Breast epithelium (tissue), 4 donors: ENCODE measurements at regions not wholly inside any gene's neighbourhood (a gene's known extent, or its start where the extent isn't known, plus 50 kb on each side); places are given as distances from the start of the nearest gene placed in this dataset.

Source experiments
- DNase-seq, 2 donors: peaks; one replicate each; pipeline ENCODE4 v3.0.0-alpha.2; 2019; ENCODE audit warnings: low spot score in 2 of 2
- H3K27ac ChIP-seq, 2 donors: fragments of 200-600 bp; sonication (generic) in 1 of 2; one replicate each; pipeline ENCODE4 v1.5.1; 2016 to 2019; ENCODE audit warnings: mild to moderate bottlenecking in 1 of 2
- H3K27me3 ChIP-seq, 2 donors: fragments of 200-600 bp; sonication (generic) in 1 of 2; one replicate each; pipeline versions ENCODE4 v1.5.1 to v1.6.0; 2017 to 2019; ENCODE audit warnings: control low read depth in 1 of 2, mild to moderate bottlenecking in 1 of 2
- H3K36me3 ChIP-seq: fragments of 200-600 bp; one replicate; pipeline ENCODE4 v1.5.1; 2019
- H3K4me1 ChIP-seq, 2 donors: fragments of 200-600 bp; sonication (generic); one replicate each; pipeline ENCODE4 v1.5.1; 2016 to 2019; ENCODE audit warnings: control low read depth in 1 of 2
- H3K4me3 ChIP-seq, 3 donors: fragments of 200-600 bp; sonication (generic); 1 replicate in 2 of 3; 2 replicates in 1 of 3; pipeline ENCODE4 v1.5.1; 2016 to 2019; ENCODE audit warnings: mild to moderate bottlenecking in 3 of 3, moderate library complexity in 2 of 3
- H3K9me3 ChIP-seq, 2 donors: fragments of 200-600 bp; sonication (generic) in 1 of 2; one replicate each; pipeline ENCODE4 v1.5.1; 2016 to 2019; ENCODE audit warnings: control low read depth in 1 of 2
- CTCF ChIP-seq, 3 donors: fragments of 450-650 bp; IDR thresholded peaks; one replicate each; pipeline ENCODE4 v1.5.1; 2016 to 2017; ENCODE audit warnings: antibody characterized with exemption in 3 of 3, mild to moderate bottlenecking in 3 of 3, moderate library complexity in 3 of 3
- POLR2A ChIP-seq: fragments of 450-650 bp; IDR thresholded peaks from one replicate; pipeline ENCODE4 v1.6.1; 2016; ENCODE audit warnings: antibody characterized with exemption, mild to moderate bottlenecking, moderate library complexity
- POLR2AphosphoS5 ChIP-seq, 3 donors: sonication (generic); formaldehyde crosslinking; IDR thresholded peaks; one replicate each; pipeline ENCODE4 v1.6.1; 2017; ENCODE audit warnings: antibody characterized with exemption in 3 of 3
- intact Hi-C: fragments of 100-400 bp; cut with DNase I; formaldehyde crosslinking; loops from one replicate; pipeline ENCODE4 v1.15.1; 2023; ENCODE audit warnings: low total_unique reads

- H3K9me3 ChIP-seq = no peaks in the 10 kb centered on the region
- TF ChIP-seq POLR2AphosphoS5 (IDR thresholded peaks at IDR 0.05) = no peak
- TF ChIP-seq CTCF (IDR thresholded peaks at IDR 0.05) = no peak
- TF ChIP-seq POLR2A = no peak
- H3K27ac ChIP-seq = no peak overlapping the region
- no peak overlapping the region for H3K4me3 ChIP-seq
- no peaks in the 10 kb centered on the region for H3K4me1 ChIP-seq
- no peak for DNase-seq
- no peaks in the 10 kb centered on the region for H3K27me3 ChIP-seq
- intact Hi-C loops = no loop called here
- no peaks in the 10 kb centered on the region for H3K36me3 ChIP-seq
Measured at GRCh38 chr3:191518861-191519260, 57.9 kb downstream of the PYDC2 start.

DNA sequence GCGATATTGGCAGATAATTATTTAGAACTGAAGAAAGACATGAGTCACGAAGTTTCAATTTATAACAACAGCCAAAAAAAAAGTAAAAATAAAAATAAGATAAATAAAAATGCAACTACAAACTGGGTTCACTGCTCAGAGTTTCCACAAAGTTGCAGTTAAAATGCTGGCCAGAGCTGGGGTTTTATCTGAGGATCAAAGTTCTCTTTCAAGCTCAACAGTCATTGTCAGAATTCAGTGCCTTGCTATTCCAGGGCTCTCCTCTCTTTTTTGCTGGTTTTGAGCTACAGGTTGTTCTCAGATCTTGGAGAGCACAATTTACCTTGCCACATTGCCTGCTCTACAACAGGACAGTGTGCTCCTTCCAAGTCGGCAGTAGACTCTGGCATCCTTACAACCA lies 60.1 kb downstream of the PYDC2 start:
- Histone ChIP-seq H3K27ac (no peak overlapping the region), H3K36me3 (no peaks in the 10 kb centered on the region), H3K4me3 (no peak overlapping the region), H3K27me3 (no peaks in the 10 kb centered on the region), H3K9me3 (no peaks in the 10 kb centered on the region), H3K4me1 (no peaks in the 10 kb centered on the region)
- DNase-seq = no peak
- TF ChIP-seq CTCF (IDR thresholded peaks at IDR 0.05) = no peak
- no peak for TF ChIP-seq POLR2A
- no peak for TF ChIP-seq POLR2AphosphoS5 (IDR thresholded peaks at IDR 0.05)
- intact Hi-C loops = no loop called here

GRCh38 chr3:191523148-191523547 lies 62.2 kb downstream of the PYDC2 start:
- DNase-seq = no peak
- Histone ChIP-seq H3K27ac (no peak overlapping the region), H3K4me1 (no peaks in the 10 kb centered on the region), H3K9me3 (no peaks in the 10 kb centered on the region), H3K4me3 (no peak overlapping the region), H3K36me3 (no peaks in the 10 kb centered on the region), H3K27me3 (no peaks in the 10 kb centered on the region)
- intact Hi-C loops = no loop called here
- no peak for TF ChIP-seq POLR2A
- no peak for TF ChIP-seq POLR2AphosphoS5 (IDR thresholded peaks at IDR 0.05)
- no peak for TF ChIP-seq CTCF (IDR thresholded peaks at IDR 0.05)

DNA sequence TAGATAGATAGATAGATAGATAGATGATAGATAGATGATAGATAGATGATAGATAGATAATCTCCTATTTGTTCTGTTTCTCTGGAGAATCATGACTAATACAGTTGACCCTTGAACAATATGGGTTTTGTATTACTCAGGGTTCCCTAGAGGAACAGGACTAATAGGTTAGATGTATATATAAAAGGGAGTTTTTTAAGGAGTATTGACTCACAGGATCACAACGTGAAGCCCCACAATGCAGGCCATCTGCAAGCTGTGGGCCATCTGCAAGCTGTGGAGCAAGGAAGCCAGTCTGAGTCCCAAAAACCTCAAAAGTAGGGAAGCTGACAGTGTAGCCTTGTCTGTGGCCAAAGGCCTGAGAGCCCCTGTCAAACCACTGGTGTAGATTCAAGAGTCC lies 67.6 kb downstream of the PYDC2 start:
- TF ChIP-seq POLR2AphosphoS5 (IDR thresholded peaks at IDR 0.05) (no peak), CTCF (IDR thresholded peaks at IDR 0.05) (no peak), POLR2A (no peak)
- intact Hi-C loops = no loop called here
- Histone ChIP-seq H3K4me3 (no peak overlapping the region), H3K36me3 (no peaks in the 10 kb centered on the region), H3K9me3 (no peaks in the 10 kb centered on the region), H3K27ac (no peak overlapping the region), H3K4me1 (no peaks in the 10 kb centered on the region), H3K27me3 (no peaks in the 10 kb centered on the region)
- DNase-seq = no peak

DNA sequence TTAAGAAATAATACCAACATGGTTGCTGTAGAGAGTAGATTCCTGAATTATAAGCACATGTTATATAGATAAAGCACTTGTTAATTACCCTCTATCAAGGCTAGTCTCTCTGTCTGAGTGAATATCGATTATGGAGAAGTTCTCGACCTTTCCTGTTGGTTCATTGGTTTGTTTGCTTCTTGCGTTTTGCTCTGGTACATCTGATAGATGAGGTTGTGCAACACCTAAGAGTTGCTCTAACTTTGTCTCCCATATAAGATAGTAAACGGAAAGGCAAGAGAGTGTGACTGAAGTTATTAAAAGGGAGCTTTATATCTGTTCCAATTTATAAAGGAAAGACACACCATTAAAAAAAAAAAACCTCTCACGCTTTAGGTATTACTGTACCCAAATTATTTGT lies 69.0 kb downstream of the PYDC2 start:
- H3K9me3 ChIP-seq = no peaks in the 10 kb centered on the region
- DNase-seq = no peak
- H3K27ac ChIP-seq = no peak overlapping the region
- no peak overlapping the region for H3K4me3 ChIP-seq
- intact Hi-C loops = no loop called here
- H3K4me1 ChIP-seq = no peaks in the 10 kb centered on the region
- H3K27me3 ChIP-seq = no peaks in the 10 kb centered on the region
- TF ChIP-seq POLR2AphosphoS5 (IDR thresholded peaks at IDR 0.05) (no peak), POLR2A (no peak), CTCF (IDR thresholded peaks at IDR 0.05) (no peak)
- no peaks in the 10 kb centered on the region for H3K36me3 ChIP-seq
